LNCAP (cell line): ENCODE measurements at regions not wholly inside any gene's neighbourhood (a gene's known extent, or its start where the extent isn't known, plus 50 kb on each side); places are given as distances from the start of the nearest gene placed in this dataset.

Experiments used
- TF ChIP-seq, protein P1 (sequence below): fragments of 450-650 bp; IDR thresholded peaks from 2 replicates; pipeline ENCODE4 v1.5.1; 2017; ENCODE audit warnings: mild to moderate bottlenecking

GRCh38 chr18:76558881-76559667, 64.0 kb upstream of the ZNF516 start:
- TF ChIP-seq, protein P1, sequence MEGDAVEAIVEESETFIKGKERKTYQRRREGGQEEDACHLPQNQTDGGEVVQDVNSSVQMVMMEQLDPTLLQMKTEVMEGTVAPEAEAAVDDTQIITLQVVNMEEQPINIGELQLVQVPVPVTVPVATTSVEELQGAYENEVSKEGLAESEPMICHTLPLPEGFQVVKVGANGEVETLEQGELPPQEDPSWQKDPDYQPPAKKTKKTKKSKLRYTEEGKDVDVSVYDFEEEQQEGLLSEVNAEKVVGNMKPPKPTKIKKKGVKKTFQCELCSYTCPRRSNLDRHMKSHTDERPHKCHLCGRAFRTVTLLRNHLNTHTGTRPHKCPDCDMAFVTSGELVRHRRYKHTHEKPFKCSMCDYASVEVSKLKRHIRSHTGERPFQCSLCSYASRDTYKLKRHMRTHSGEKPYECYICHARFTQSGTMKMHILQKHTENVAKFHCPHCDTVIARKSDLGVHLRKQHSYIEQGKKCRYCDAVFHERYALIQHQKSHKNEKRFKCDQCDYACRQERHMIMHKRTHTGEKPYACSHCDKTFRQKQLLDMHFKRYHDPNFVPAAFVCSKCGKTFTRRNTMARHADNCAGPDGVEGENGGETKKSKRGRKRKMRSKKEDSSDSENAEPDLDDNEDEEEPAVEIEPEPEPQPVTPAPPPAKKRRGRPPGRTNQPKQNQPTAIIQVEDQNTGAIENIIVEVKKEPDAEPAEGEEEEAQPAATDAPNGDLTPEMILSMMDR = no peak

- TF ChIP-seq, protein P1 = no peak
Observed at GRCh38 chr18:76557026-76557575, 62.1 kb upstream of the ZNF516 start.

DNA sequence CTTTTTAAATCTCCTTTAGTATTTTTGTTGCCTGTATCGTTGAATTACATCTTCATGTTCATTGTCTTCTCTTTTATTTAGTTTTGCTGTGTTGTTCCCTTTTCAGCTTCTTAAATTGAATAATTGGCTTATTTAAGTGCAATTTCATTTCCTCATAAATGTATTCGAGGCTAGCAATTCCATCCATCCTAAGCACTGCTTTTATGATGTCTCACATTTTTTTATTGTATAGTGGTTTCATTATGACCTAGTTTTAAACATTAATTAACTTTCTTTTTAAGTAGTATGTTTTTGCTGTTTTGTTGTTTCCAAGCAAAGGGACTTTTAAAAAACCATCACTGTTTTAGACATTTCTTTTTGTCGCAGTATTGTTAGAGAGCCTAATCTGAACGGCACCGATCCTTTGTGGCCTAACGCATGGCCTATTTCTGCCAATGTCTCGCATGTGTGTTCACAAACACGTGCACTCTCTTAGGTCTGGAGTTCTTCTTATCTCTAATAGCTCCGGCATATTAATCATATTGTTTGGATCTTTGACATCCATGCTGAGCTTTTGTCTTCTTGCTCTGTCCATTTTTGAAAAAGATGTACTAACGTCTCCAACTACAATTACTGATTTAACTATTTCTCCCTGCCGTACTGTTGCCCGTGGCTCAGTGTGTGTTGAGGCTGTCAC, 59.6 kb upstream of the ZNF516 start:
- TF ChIP-seq, protein P1 = no peak

- TF ChIP-seq, protein P1 = no peak
Observed at GRCh38 chr18:76553715-76554546, 58.9 kb upstream of the ZNF516 start.

DNA sequence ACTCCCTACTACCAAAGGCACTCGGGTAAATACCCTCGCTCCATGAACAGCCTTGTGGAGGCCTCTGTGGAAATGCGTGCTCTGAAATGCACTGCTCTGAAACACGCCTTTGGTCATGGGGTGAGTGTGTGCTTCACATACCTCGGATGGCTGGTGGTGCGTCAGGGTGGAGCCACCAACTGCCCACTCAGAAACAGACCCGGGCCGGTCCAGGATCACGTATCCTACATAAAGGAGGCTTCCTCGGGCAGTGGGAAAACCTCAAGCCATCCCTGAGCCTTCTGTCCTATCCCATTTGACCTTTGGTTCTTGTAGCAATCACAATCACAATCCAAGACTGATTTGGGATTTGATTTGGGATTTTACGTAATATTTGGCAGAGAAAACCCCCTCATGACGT, 53.5 kb upstream of the ZNF516 start:
- TF ChIP-seq, protein P1 = no peak

- TF ChIP-seq, protein P1 = no peak
Observed at GRCh38 chr18:76547296-76547695, 52.3 kb upstream of the ZNF516 start.

GRCh38 chr18:76546436-76546835, 51.4 kb upstream of the ZNF516 start:
- TF ChIP-seq, protein P1 = no peak
